ENCODE measurements at regions not wholly inside any gene's neighbourhood (a gene's known extent, or its start where the extent isn't known, plus 50 kb on each side); places are given as distances from the start of the nearest gene placed in this dataset.
A peak's percentile ranks its signal among the peaks of the same experiment; 100 is the strongest.

GRCh38 chr16:86662195-86662594 lies 83.8 kb downstream of the FOXL1 start:
- no peak for TF ChIP-seq CTCF (conservative IDR thresholded peaks at IDR 0.05; ENCODE audit: control insufficient read depth, insufficient read depth, low read depth, low read length)

GRCh38 chr16:86662740-86663139 lies 84.4 kb downstream of the FOXL1 start:
- H3K4me3 ChIP-seq (ENCODE audit: control insufficient read depth, low read depth, low read length), result no peak overlapping the region
- no peak for TF ChIP-seq CTCF (conservative IDR thresholded peaks at IDR 0.05; ENCODE audit: control insufficient read depth, insufficient read depth, low read depth, low read length)

More at GRCh38 chr16:86662195-86662594, 83.8 kb downstream of the FOXL1 start:
- no peak overlapping the region for H3K4me3 ChIP-seq (ENCODE audit: control insufficient read depth, low read depth, low read length)
- peak; percentile 57 for DNase-seq (ENCODE audit: low read depth)

GRCh38 chr16:86663685-86664521 lies 85.6 kb downstream of the FOXL1 start:
- peak; percentile 97 for DNase-seq (ENCODE audit: low read depth)
- peak overlapping the region; percentile 17 for H3K4me3 ChIP-seq (ENCODE audit: control insufficient read depth, low read depth, low read length)
- no peak for TF ChIP-seq CTCF (conservative IDR thresholded peaks at IDR 0.05; ENCODE audit: control insufficient read depth, insufficient read depth, low read depth, low read length)

More at GRCh38 chr16:86662740-86663139, 84.4 kb downstream of the FOXL1 start:
- DNase-seq (ENCODE audit: low read depth), result no peak

GRCh38 chr16:86664522-86665318 lies 86.4 kb downstream of the FOXL1 start:
- no peak for TF ChIP-seq CTCF (conservative IDR thresholded peaks at IDR 0.05; ENCODE audit: control insufficient read depth, insufficient read depth, low read depth, low read length)
- no peak overlapping the region for H3K4me3 ChIP-seq (ENCODE audit: control insufficient read depth, low read depth, low read length)
- peak; percentile 100 for DNase-seq (ENCODE audit: low read depth)

- no peak overlapping the region for H3K4me3 ChIP-seq (ENCODE audit: control insufficient read depth, low read depth, low read length)
- peak; percentile 97 for DNase-seq (ENCODE audit: low read depth)
- no peak for TF ChIP-seq CTCF (conservative IDR thresholded peaks at IDR 0.05; ENCODE audit: control insufficient read depth, insufficient read depth, low read depth, low read length)
Observed at GRCh38 chr16:86665319-86665675, 86.9 kb downstream of the FOXL1 start.

GRCh38 chr16:86665929-86666328 lies 87.6 kb downstream of the FOXL1 start:
- TF ChIP-seq CTCF (conservative IDR thresholded peaks at IDR 0.05; ENCODE audit: control insufficient read depth, insufficient read depth, low read depth, low read length), result no peak
- DNase-seq (ENCODE audit: low read depth), result no peak
- H3K4me3 ChIP-seq (ENCODE audit: control insufficient read depth, low read depth, low read length), result no peak overlapping the region

Measured in fibroblast of mammary gland (primary cell).